ENCODE measurements at regions not wholly inside any gene's neighbourhood (a gene's known extent, or its start where the extent isn't known, plus 50 kb on each side); places are given as distances from the start of the nearest gene placed in this dataset.

DNA sequence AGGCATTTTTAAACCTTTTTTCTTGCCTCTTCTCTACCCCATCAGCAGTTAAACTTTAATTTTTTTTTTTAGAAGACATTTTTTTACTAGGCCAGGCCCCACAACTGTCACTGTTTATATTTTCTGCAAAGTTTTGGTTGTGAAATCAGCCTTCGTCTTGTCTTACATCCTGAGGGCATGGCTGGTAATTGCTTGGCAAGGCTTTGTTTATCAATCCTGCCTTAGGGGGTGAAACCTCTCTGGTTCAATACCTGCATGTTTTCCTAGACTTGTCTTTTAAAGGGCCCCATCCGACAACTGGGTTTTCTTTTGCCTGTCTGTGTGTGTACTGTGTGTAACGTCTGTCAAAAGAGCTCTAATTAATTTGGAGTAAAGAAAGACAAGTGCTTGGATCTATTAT, 330.0 kb upstream of the CWC22 start:
- Histone ChIP-seq H3K4me1 (no peaks in the 10 kb centered on the region), H3K9me3 (peaks cover 11 to 74% (median 62%) of the 10 kb centered on the region in 8 donors), H3K36me3 (no peaks in the 10 kb centered on the region), H3K27ac (no peak overlapping the region), H3K4me3 (no peak overlapping the region), H3K27me3 (replicated peaks in 1 of 7) (no peaks in the 10 kb centered on the region)
- TF ChIP-seq POLR2AphosphoS5 (IDR thresholded peaks at IDR 0.05) (no peak), CTCF (IDR thresholded peaks at IDR 0.05 in 8 of 11, conservative IDR thresholded peaks at IDR 0.05 in 3 of 11) (no peak), POLR2A (IDR thresholded peaks at IDR 0.05) (no peak)
- no peak for DNase-seq
- WGBS, 5 donors: 81 to 89% (median 86%) methylated on average over 3 of the region's 3 CpGs
- intact Hi-C loops (cut with DNase I; ENCODE audit: low total_unique reads): no loop called here

DNA sequence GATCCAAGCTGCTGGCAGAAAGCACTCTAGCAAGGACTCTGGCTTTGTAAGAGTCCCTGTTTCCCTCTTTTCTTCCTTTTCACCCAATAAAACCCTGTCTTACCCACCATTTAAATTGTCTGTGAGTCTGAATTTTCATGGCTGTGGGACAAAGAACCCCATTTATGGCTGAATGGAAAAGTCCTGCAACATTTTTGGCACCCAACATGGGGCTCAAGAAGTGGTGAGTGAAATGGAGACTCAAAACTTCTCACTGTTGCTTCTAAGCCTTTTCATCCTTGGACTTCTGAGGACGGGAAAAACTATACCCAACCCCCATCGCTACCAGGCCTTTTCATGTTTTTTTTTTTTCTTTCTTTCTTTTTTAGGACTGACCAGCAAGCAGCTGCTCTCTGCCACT, 329.5 kb upstream of the CWC22 start:
- Histone ChIP-seq H3K9me3 (peaks cover 11 to 76% (median 62%) of the 10 kb centered on the region in 8 donors), H3K36me3 (no peaks in the 10 kb centered on the region), H3K27me3 (replicated peaks in 1 of 7) (no peaks in the 10 kb centered on the region), H3K4me3 (no peak overlapping the region), H3K27ac (no peak overlapping the region), H3K4me1 (no peaks in the 10 kb centered on the region)
- 82 to 98% (median 87%) methylated on average over 2 of the region's 2 CpGs for WGBS, 5 donors
- no peak for TF ChIP-seq POLR2AphosphoS5 (IDR thresholded peaks at IDR 0.05)
- intact Hi-C loops (cut with DNase I; ENCODE audit: low total_unique reads): no loop called here
- no peak for DNase-seq

DNA sequence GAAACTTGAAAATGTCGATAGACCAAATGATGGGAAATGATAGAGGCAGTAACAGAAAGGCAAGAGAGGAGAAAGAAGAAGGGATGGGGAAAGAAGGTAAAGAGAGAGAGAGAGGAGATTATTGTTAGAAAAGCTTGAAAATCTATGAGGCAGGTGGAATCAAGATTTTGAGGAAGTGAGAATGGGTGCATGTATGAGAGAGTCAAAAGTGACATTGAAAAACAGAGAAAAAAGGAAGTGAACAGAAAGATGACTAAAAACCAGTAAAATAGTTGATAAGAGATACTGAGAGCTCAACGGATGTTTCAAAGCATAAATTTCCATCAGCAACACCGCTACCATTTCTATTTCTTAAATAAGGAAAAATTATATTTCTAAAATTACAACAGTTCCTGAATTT, 327.4 kb upstream of the CWC22 start:
- no peaks in the 10 kb centered on the region for H3K36me3 ChIP-seq
- H3K4me3 ChIP-seq: no peak overlapping the region
- 62 to 84% (median 72%) methylated on average over 3 of the region's 3 CpGs for WGBS, 5 donors
- no peak for DNase-seq
- TF ChIP-seq POLR2AphosphoS5 (IDR thresholded peaks at IDR 0.05) (no peak), POLR2A (IDR thresholded peaks at IDR 0.05) (no peak), CTCF (IDR thresholded peaks at IDR 0.05 in 8 of 11, conservative IDR thresholded peaks at IDR 0.05 in 3 of 11) (no peak)
- peak overlapping the region in 5 of 8 donors; percentile 13 to 49 (median 31) for H3K27ac ChIP-seq
- H3K9me3 ChIP-seq: peaks cover 11 to 66% (median 52%) of the 10 kb centered on the region in 8 donors
- no peaks in the 10 kb centered on the region for H3K4me1 ChIP-seq
- intact Hi-C loops (cut with DNase I; ENCODE audit: low total_unique reads): no loop called here
- no peaks in the 10 kb centered on the region for H3K27me3 ChIP-seq (replicated peaks in 1 of 7)

- intact Hi-C loops (cut with DNase I; ENCODE audit: low total_unique reads): no loop called here
- Histone ChIP-seq H3K9me3 (peaks cover 0 to 17% (median 2%) of the 10 kb centered on the region in 8 donors), H3K27ac (no peak overlapping the region), H3K4me3 (no peak overlapping the region), H3K27me3 (replicated peaks in 1 of 7) (no peaks in the 10 kb centered on the region), H3K36me3 (no peaks in the 10 kb centered on the region), H3K4me1 (no peaks in the 10 kb centered on the region)
- WGBS, 5 donors: 43 to 69% (median 63%) methylated on average over 1 of the region's 1 CpG
- DNase-seq: no peak
- no peak for TF ChIP-seq CTCF (IDR thresholded peaks at IDR 0.05 in 8 of 11, conservative IDR thresholded peaks at IDR 0.05 in 3 of 11)
- no peak for TF ChIP-seq POLR2A (IDR thresholded peaks at IDR 0.05)
- no peak for TF ChIP-seq POLR2AphosphoS5 (IDR thresholded peaks at IDR 0.05)
Observed at GRCh38 chr2:180328795-180329422, 321.8 kb upstream of the CWC22 start.

DNA sequence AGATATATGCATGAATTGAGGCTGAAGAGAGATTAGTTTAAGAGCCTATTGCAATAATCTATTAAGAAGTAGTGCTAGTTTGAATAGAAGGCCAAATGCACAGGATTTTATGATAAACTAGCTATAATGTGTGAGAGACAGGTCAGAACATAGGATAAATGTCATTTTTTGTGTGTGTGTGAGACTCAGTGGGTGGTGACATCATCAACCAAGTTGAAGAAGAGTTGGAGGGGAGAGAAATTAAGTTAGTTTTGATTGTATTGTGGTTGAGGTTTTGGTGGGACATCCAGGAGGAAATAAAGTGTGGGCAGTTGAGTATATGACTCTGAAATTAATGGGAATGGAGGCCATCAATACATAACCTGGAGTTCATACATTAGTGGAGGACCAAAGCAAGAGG, 320.1 kb upstream of the CWC22 start:
- no peaks in the 10 kb centered on the region for H3K27me3 ChIP-seq (replicated peaks in 1 of 7)
- H3K27ac ChIP-seq: no peak overlapping the region
- intact Hi-C loops (cut with DNase I; ENCODE audit: low total_unique reads): no loop called here
- H3K36me3 ChIP-seq: no peaks in the 10 kb centered on the region
- no peak overlapping the region for H3K4me3 ChIP-seq
- DNase-seq: no peak
- TF ChIP-seq CTCF (IDR thresholded peaks at IDR 0.05 in 8 of 11, conservative IDR thresholded peaks at IDR 0.05 in 3 of 11) (no peak), POLR2AphosphoS5 (IDR thresholded peaks at IDR 0.05) (no peak), POLR2A (IDR thresholded peaks at IDR 0.05) (no peak)
- H3K4me1 ChIP-seq: no peaks in the 10 kb centered on the region
- peaks cover 0 to 4% (median 0%) of the 10 kb centered on the region in 8 donors for H3K9me3 ChIP-seq

Data from spleen (tissue), 11 donors.